ENCODE measurements at regions not wholly inside any gene's neighbourhood (a gene's known extent, or its start where the extent isn't known, plus 50 kb on each side); places are given as distances from the start of the nearest gene placed in this dataset.

DNA sequence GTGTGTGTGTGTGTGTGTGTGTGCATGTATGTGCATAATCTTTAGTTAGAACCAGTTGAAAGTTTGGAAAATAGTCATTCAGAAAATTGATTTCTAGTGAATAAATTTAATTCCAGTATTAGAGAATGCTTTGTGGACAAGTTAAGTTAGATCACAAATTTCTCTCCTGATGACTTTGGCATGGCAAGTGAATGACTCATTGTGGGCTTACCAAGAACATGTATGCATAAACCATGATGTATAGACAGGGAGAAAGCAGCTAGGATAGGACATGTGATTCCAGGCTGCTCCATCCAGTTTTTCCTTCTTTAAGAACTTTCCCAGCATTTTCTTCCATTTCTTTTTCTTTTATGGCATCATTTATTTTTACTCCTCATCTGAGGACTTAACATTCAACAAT lies 85.7 kb upstream of the SGCD start (continued):
- no peak for TF ChIP-seq EZH2phosphoT487 (IDR thresholded peaks at IDR 0.05; ENCODE audit: borderline replicate concordance)

DNA sequence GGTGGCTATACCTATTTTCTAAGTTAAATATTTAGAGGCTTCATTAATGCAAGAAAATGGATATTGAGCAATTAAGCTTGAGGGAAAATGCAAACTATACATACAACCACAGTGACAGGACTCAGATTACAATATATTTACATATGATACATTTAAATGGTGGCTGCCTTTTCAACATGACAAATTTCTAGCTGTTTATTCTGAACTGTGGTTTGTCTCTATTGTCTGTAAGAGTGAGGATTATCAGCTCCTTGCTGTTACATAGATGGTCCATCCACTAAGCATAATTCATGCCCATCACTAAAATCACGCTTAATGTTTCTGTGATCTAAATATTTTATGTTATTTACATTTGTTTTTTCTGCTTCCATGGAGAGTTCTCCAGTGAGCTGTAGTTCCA lies 81.1 kb upstream of the SGCD start:
- ATAC-seq = no peak
- H3K27ac ChIP-seq (ENCODE audit: low read depth, low read length) = no peak overlapping the region
- H3K4me1 ChIP-seq (ENCODE audit: control insufficient read depth in 1 of 2, insufficient read depth in 2 of 2, low read length in 2 of 2) = no peaks in the 10 kb centered on the region
- no peaks in the 10 kb centered on the region for H3K9me2 ChIP-seq (ENCODE audit: insufficient read depth)
- CTCF ChIA-PET = no interaction called here
- no peak overlapping the region for H3K4me3 ChIP-seq (replicated peaks in 1 of 2; ENCODE audit: low read depth in 1 of 2, low read length in 2 of 2)
- H3K9ac ChIP-seq (ENCODE audit: low read length) = no peak overlapping the region
- POLR2A ChIA-PET = no interaction called here
- no peaks in the 10 kb centered on the region for H3K36me3 ChIP-seq (ENCODE audit: control insufficient read depth in 1 of 2, insufficient read depth in 2 of 2, low read length in 2 of 2)
- H4K20me1 ChIP-seq (ENCODE audit: insufficient read depth) = no peaks in the 10 kb centered on the region
- no peak overlapping the region for H3K4me2 ChIP-seq (ENCODE audit: low read length)
- H3K27me3 ChIP-seq (ENCODE audit: insufficient read depth, low read length) = no peaks in the 10 kb centered on the region
- no TSS peak for BruUV-seq (replicated peaks)
- intact Hi-C loops (cut with micrococcal nuclease) = no loop called here
- H3K79me2 ChIP-seq (ENCODE audit: insufficient read depth, low read length) = no peaks in the 10 kb centered on the region
- H2AFZ ChIP-seq (ENCODE audit: low read depth, low read length, poor library complexity, severe bottlenecking) = no peak overlapping the region
- RAD21 ChIA-PET (ENCODE audit: low non-redundant PET in 1 of 2, low total read pairs in 2 of 2, uncharacterized antibody in 2 of 2, unreplicated experiment in 2 of 2) = no interaction called here
- DNase-seq (ENCODE audit: low read depth, low spot score) = no peak
- TF ChIP-seq EZH2phosphoT487 (IDR thresholded peaks at IDR 0.05; ENCODE audit: borderline replicate concordance) = no peak
- TF ChIP-seq POLR2AphosphoS5 (IDR thresholded peaks at IDR 0.05; ENCODE audit: low read depth, low read length) = no peak
- TF ChIP-seq TCF7L2 (IDR thresholded peaks at IDR 0.05; ENCODE audit: borderline replicate concordance, extremely low read depth, insufficient read depth, insufficient read length) = no peak
- peaks cover 6 to 10% of the 10 kb centered on the region in 2 experiments; a peak in 2 of 4 replicates for H3K9me3 ChIP-seq (ENCODE audit: control insufficient read depth in 1 of 2, insufficient read depth in 1 of 2, low read depth in 1 of 2, low read length in 2 of 2)

DNA sequence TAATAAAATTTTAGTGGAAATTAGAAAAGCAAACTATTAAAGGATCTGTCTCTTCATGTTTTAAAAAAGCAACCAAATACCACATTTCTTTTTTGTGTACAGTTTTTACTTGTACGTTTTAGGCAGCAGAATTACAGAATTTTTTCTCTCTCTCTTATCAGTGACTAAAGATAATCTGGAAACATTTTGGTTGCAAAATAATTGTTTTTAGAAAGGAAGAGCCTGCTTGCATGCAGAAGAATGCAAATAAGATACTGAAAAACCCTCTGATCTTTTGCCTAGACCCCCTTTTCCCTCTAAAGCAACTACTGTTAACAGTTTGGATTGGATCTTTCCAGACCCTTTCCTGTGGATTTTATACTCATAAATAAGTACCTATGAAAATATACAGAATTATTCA lies 75.9 kb upstream of the SGCD start:
- H3K9me2 ChIP-seq (ENCODE audit: insufficient read depth) = no peaks in the 10 kb centered on the region
- 0 out of 4 replicates have a peak, but pooled peaks cover under 1 to 3% of the 10 kb centered on the region in 2 experiments for H3K9me3 ChIP-seq (ENCODE audit: control insufficient read depth in 1 of 2, insufficient read depth in 1 of 2, low read depth in 1 of 2, low read length in 2 of 2)
- ATAC-seq (no peak), DNase-seq (ENCODE audit: low read depth, low spot score) (no peak)
- no peak overlapping the region for H3K27ac ChIP-seq (ENCODE audit: low read depth, low read length)
- RAD21 ChIA-PET (ENCODE audit: low non-redundant PET in 1 of 2, low total read pairs in 2 of 2, uncharacterized antibody in 2 of 2, unreplicated experiment in 2 of 2) = no interaction called here
- no peak overlapping the region for H3K9ac ChIP-seq (ENCODE audit: low read length)
- CTCF ChIA-PET = no interaction called here
- H2AFZ ChIP-seq (ENCODE audit: low read depth, low read length, poor library complexity, severe bottlenecking) = no peak overlapping the region
- TF ChIP-seq POLR2A (IDR thresholded peaks at IDR 0.05; ENCODE audit: borderline replicate concordance, extremely low read depth, insufficient read depth, insufficient read length) (no peak), ELF1 (IDR thresholded peaks at IDR 0.05; ENCODE audit: borderline replicate concordance, low read depth) (no peak)
- TF ChIP-seq, protein P1, sequence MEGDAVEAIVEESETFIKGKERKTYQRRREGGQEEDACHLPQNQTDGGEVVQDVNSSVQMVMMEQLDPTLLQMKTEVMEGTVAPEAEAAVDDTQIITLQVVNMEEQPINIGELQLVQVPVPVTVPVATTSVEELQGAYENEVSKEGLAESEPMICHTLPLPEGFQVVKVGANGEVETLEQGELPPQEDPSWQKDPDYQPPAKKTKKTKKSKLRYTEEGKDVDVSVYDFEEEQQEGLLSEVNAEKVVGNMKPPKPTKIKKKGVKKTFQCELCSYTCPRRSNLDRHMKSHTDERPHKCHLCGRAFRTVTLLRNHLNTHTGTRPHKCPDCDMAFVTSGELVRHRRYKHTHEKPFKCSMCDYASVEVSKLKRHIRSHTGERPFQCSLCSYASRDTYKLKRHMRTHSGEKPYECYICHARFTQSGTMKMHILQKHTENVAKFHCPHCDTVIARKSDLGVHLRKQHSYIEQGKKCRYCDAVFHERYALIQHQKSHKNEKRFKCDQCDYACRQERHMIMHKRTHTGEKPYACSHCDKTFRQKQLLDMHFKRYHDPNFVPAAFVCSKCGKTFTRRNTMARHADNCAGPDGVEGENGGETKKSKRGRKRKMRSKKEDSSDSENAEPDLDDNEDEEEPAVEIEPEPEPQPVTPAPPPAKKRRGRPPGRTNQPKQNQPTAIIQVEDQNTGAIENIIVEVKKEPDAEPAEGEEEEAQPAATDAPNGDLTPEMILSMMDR (IDR thresholded peaks at IDR 0.05 in 2 of 3, conservative IDR thresholded peaks at IDR 0.05 in 1 of 3; ENCODE audit: borderline replicate concordance in 1 of 3, insufficient read depth in 1 of 3, low read depth in 2 of 3, low read length in 2 of 3) = no peak
- TF ChIP-seq, protein P2, sequence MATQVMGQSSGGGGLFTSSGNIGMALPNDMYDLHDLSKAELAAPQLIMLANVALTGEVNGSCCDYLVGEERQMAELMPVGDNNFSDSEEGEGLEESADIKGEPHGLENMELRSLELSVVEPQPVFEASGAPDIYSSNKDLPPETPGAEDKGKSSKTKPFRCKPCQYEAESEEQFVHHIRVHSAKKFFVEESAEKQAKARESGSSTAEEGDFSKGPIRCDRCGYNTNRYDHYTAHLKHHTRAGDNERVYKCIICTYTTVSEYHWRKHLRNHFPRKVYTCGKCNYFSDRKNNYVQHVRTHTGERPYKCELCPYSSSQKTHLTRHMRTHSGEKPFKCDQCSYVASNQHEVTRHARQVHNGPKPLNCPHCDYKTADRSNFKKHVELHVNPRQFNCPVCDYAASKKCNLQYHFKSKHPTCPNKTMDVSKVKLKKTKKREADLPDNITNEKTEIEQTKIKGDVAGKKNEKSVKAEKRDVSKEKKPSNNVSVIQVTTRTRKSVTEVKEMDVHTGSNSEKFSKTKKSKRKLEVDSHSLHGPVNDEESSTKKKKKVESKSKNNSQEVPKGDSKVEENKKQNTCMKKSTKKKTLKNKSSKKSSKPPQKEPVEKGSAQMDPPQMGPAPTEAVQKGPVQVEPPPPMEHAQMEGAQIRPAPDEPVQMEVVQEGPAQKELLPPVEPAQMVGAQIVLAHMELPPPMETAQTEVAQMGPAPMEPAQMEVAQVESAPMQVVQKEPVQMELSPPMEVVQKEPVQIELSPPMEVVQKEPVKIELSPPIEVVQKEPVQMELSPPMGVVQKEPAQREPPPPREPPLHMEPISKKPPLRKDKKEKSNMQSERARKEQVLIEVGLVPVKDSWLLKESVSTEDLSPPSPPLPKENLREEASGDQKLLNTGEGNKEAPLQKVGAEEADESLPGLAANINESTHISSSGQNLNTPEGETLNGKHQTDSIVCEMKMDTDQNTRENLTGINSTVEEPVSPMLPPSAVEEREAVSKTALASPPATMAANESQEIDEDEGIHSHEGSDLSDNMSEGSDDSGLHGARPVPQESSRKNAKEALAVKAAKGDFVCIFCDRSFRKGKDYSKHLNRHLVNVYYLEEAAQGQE (IDR thresholded peaks at IDR 0.05; ENCODE audit: low read depth) = no peak
- H4K20me1 ChIP-seq (ENCODE audit: insufficient read depth) = no peaks in the 10 kb centered on the region
- no peaks in the 10 kb centered on the region for H3K36me3 ChIP-seq (ENCODE audit: control insufficient read depth in 1 of 2, insufficient read depth in 2 of 2, low read length in 2 of 2)
- no peaks in the 10 kb centered on the region for H3K27me3 ChIP-seq (ENCODE audit: insufficient read depth, low read length)
- H3K4me2 ChIP-seq (ENCODE audit: low read length) = no peak overlapping the region
- no peaks in the 10 kb centered on the region for H3K4me1 ChIP-seq (ENCODE audit: control insufficient read depth in 1 of 2, insufficient read depth in 2 of 2, low read length in 2 of 2)
- intact Hi-C loops (cut with micrococcal nuclease) = no loop called here
- POLR2A ChIA-PET = no interaction called here
- no TSS peak for BruUV-seq (replicated peaks)
- H3K79me2 ChIP-seq (ENCODE audit: insufficient read depth, low read length) = no peaks in the 10 kb centered on the region
- H3K4me3 ChIP-seq (replicated peaks in 1 of 2; ENCODE audit: low read depth in 1 of 2, low read length in 2 of 2) = no peak overlapping the region
